SK-N-SH (cell line): ENCODE measurements at regions not wholly inside any gene's neighbourhood (a gene's known extent, or its start where the extent isn't known, plus 50 kb on each side); places are given as distances from the start of the nearest gene placed in this dataset.

Experiments
- CTCF ChIA-PET: fragments of 300-600, 350-600 bp; formaldehyde crosslinking; extraction: SDS; loops from one replicate; lab custom pipeline; 2021; lab: Yijun Ruan, JAX
- POLR2A ChIA-PET: fragments of 350-600 bp; sonication (Branson Sonifier 250); formaldehyde crosslinking; extraction: SDS; loops from one replicate; lab custom pipeline; 2020; ENCODE audit warnings: antibody characterized with exemption, inconsistent platforms; lab: Yijun Ruan, JAX
- DNase-seq: peaks from one replicate; pipeline ENCODE4 v3.0.0; 2012
- H2AFZ ChIP-seq: fragments of 200-600 bp; sonication (generic); 2 replicates; pipeline ENCODE4 v1.8.1; 2016; ENCODE audit warnings: antibody characterized with exemption, mild to moderate bottlenecking, low read depth
- H3F3A ChIP-seq: fragments of 200-600 bp; sonication (generic); replicated peaks from 2 replicates; pipeline ENCODE3; 2016; ENCODE audit warnings: antibody characterized with exemption, mild to moderate bottlenecking; ENCODE audit not compliant: insufficient read depth
- H3K27ac ChIP-seq, 2 experiments: fragments of 200-500 bp in 1 of 2; fragments of 200-600 bp in 1 of 2; sonication (Bioruptor generic) in 1 of 2; sonication (generic), shearing (Covaris generic) in 1 of 2; 2 replicates each; pipeline versions ENCODE4 v1.5.1 to v1.6.1; 2014 to 2016; ENCODE audit warnings: low read depth in 2 of 2, inconsistent platforms in 1 of 2, low read length in 1 of 2, mild to moderate bottlenecking in 1 of 2, mixed read lengths in 1 of 2
- H3K27me3 ChIP-seq: fragments of 200-600 bp; sonication (generic), shearing (Covaris generic); 2 replicates; pipeline ENCODE4 v1.6.1; 2016; ENCODE audit warnings: mixed run types; ENCODE audit not compliant: insufficient read depth
- H3K36me3 ChIP-seq, 2 experiments: fragments of 200-500 bp in 1 of 2; fragments of 200-600 bp in 1 of 2; sonication (Bioruptor generic) in 1 of 2; sonication (generic) in 1 of 2; replicated peaks in 1 of 2; 2 replicates each; pipeline versions ENCODE3 to v1.5.1; 2014 to 2016; ENCODE audit warnings: low read length in 1 of 2, mild to moderate bottlenecking in 1 of 2; ENCODE audit not compliant: insufficient read depth in 2 of 2, control insufficient read depth in 1 of 2
- H3K4me1 ChIP-seq, 2 experiments: fragments of 200-500 bp in 1 of 2; fragments of 200-600 bp in 1 of 2; sonication (Bioruptor generic) in 1 of 2; sonication (generic), shearing (Covaris generic) in 1 of 2; 2 replicates each; pipeline versions ENCODE4 v1.5.1 to v1.6.1; 2014 to 2016; ENCODE audit warnings: low read depth in 1 of 2, low read length in 1 of 2, mixed run types in 1 of 2; ENCODE audit not compliant: insufficient read depth in 2 of 2, control insufficient read depth in 1 of 2
- H3K4me2 ChIP-seq: fragments of 200-600 bp; sonication (generic), shearing (Covaris generic); 2 replicates; pipeline ENCODE4 v1.6.1; 2017; ENCODE audit warnings: mixed run types
- H3K4me3 ChIP-seq, 2 experiments: fragments of 200-500 bp in 1 of 2; fragments of 200-600 bp in 1 of 2; sonication (Bioruptor generic) in 1 of 2; sonication (generic), shearing (Covaris generic) in 1 of 2; 2 replicates each; pipeline versions ENCODE4 v1.5.1 to v1.8.1; 2014 to 2016; ENCODE audit warnings: low read depth in 2 of 2, inconsistent platforms in 1 of 2, low read length in 1 of 2, mild to moderate bottlenecking in 1 of 2, mixed read lengths in 1 of 2, moderate library complexity in 1 of 2
- H3K79me2 ChIP-seq: fragments of 200-600 bp; sonication (generic); 2 replicates; pipeline ENCODE4 v1.8.1; 2017; ENCODE audit warnings: mild to moderate bottlenecking; ENCODE audit not compliant: insufficient read depth
- H3K9ac ChIP-seq: fragments of 200-600 bp; sonication (generic); 2 replicates; pipeline ENCODE4 v1.6.1; 2017; ENCODE audit warnings: mixed run types
- H3K9me2 ChIP-seq: fragments of 200-600 bp; sonication (generic); 2 replicates; pipeline ENCODE4 v1.6.1; 2017; ENCODE audit warnings: mixed run types
- H3K9me3 ChIP-seq: fragments of 200-600 bp; sonication (generic); 2 replicates; pipeline ENCODE4 v1.6.1; 2017; ENCODE audit warnings: mixed run types, mild to moderate bottlenecking, moderate library complexity
- H4K20me1 ChIP-seq: fragments of 200-600 bp; sonication (generic); 2 replicates; pipeline ENCODE4 v1.6.1; 2017; ENCODE audit warnings: mild to moderate bottlenecking, mixed run types; ENCODE audit not compliant: insufficient read depth
- CHD2 ChIP-seq: fragments of 150-350 bp; IDR thresholded peaks from 2 replicates; pipeline ENCODE4 v1.6.1; 2018; ENCODE audit warnings: low read length; ENCODE audit not compliant: partially characterized antibody
- FOSL2 ChIP-seq: IDR thresholded peaks from 2 replicates; pipeline ENCODE4 v1.4.0; 2012; ENCODE audit warnings: low read depth, mild to moderate bottlenecking, moderate library complexity, borderline replicate concordance
- FOXM1 ChIP-seq: IDR thresholded peaks from 2 replicates; pipeline ENCODE4 v1.4.0; 2012; ENCODE audit warnings: low read depth, mild to moderate bottlenecking
- GABPA ChIP-seq: IDR thresholded peaks from 2 replicates; pipeline ENCODE4 v1.4.0; 2012; ENCODE audit warnings: low read depth, mild to moderate bottlenecking
- GATA2 ChIP-seq: sonication (generic); formaldehyde crosslinking; IDR thresholded peaks from 2 replicates; pipeline ENCODE4 v1.5.0; 2020; ENCODE audit warnings: mild to moderate bottlenecking, missing genetic modification reagents
- IRF3 ChIP-seq: fragments of 150-350 bp; IDR thresholded peaks from 2 replicates; pipeline ENCODE4 v1.6.1; 2016; ENCODE audit warnings: mild to moderate bottlenecking, low read depth, low read length
- JUND ChIP-seq: IDR thresholded peaks from 2 replicates; pipeline ENCODE4 v1.4.0; 2012
- MAX ChIP-seq: IDR thresholded peaks from 2 replicates; pipeline ENCODE4 v1.4.0; 2012; ENCODE audit warnings: low read depth
- MEF2A ChIP-seq: IDR thresholded peaks from 2 replicates; pipeline ENCODE4 v1.4.0; 2012; ENCODE audit warnings: low read depth, borderline replicate concordance
- NRF1 ChIP-seq: IDR thresholded peaks from 2 replicates; pipeline ENCODE4 v1.6.1; 2012; ENCODE audit warnings: low read depth, mild to moderate bottlenecking, low read length
- POLR2AphosphoS5 ChIP-seq: IDR thresholded peaks from 2 replicates; pipeline ENCODE4 v1.6.1; 2012; ENCODE audit warnings: low read depth, low read length
- TAF1 ChIP-seq: IDR thresholded peaks from 2 replicates; pipeline ENCODE4 v1.6.1; 2012; ENCODE audit warnings: low read depth, mild to moderate bottlenecking, low read length, moderate library complexity, borderline replicate concordance
- TCF12 ChIP-seq: IDR thresholded peaks from 2 replicates; pipeline ENCODE4 v1.4.0; 2012
- USF2 ChIP-seq: fragments of 150-350 bp; IDR thresholded peaks from 2 replicates; pipeline ENCODE4 v1.6.1; 2017; ENCODE audit warnings: antibody characterized with exemption, low read length, low read depth, borderline replicate concordance
- WGBS: methylation state at CpG from one replicate; pipeline ENCODE4 v1.1.6; 2017; ENCODE audit warnings: low lambda C conversion rate; 5-methylcytosine and 5-hydroxymethylcytosine counted together
- TF ChIP-seq, protein P1 (sequence below): IDR thresholded peaks from 2 replicates; pipeline ENCODE4; 2012

DNA sequence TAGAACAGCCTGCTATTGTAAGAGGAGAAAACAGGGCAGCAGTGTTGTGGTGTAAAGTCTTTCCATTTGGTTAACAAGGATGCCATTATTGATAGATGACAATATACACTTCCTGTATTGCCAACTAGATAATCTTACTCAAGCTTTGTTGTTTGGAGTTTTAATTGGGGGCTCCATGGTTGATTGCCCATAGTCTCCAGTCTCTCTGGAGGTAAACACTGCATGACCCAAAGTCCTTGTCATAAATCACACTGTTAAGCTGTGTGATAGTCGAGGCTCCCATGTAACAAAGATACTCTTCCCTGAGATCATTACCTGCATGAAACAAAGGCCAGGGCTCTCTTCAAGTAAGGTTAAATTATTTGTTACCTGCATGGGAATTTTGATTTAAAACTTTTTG is 394.6 kb downstream of the C4orf33 start (continued):
- TF ChIP-seq TAF1 (no peak), CHD2 (no peak), FOSL2 (no peak)

DNA sequence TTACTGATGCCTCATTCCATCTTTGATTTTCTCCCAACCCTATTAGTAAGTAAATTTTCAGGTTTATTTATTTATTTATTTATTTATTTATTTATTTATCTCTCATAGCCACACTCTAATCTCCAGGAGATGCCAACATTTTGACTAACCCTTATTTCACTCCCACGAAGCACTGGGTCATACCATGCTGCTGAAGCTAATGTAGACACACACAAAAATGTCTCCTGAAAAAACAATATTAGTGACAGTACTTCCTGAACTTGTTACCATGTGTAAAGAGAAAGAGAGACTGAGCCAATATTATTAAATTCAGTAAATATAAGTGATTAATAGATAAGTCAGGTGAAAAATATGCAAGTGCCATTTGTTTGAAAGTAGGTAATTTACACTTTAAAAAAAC is 402.7 kb downstream of the C4orf33 start:
- H3K4me3 ChIP-seq: no peak overlapping the region
- H3K4me2 ChIP-seq: no peak overlapping the region
- CTCF ChIA-PET: no interaction called here
- no peak for DNase-seq
- H2AFZ ChIP-seq: no peak overlapping the region
- H3K9me3 ChIP-seq: no peaks in the 10 kb centered on the region
- H3K27me3 ChIP-seq: no peaks in the 10 kb centered on the region
- H3K36me3 ChIP-seq: no peaks in the 10 kb centered on the region
- no peaks in the 10 kb centered on the region for H3K9me2 ChIP-seq
- H3K4me1 ChIP-seq: no peaks in the 10 kb centered on the region
- POLR2A ChIA-PET: no interaction called here
- H3K79me2 ChIP-seq: no peaks in the 10 kb centered on the region
- 0% methylated on average over 1 of the region's 1 CpG for WGBS
- no peak overlapping the region for H3K9ac ChIP-seq
- no peak overlapping the region for H3K27ac ChIP-seq
- TF ChIP-seq MEF2A: no peak
- no peak for TF ChIP-seq FOSL2
- TF ChIP-seq, protein P1, sequence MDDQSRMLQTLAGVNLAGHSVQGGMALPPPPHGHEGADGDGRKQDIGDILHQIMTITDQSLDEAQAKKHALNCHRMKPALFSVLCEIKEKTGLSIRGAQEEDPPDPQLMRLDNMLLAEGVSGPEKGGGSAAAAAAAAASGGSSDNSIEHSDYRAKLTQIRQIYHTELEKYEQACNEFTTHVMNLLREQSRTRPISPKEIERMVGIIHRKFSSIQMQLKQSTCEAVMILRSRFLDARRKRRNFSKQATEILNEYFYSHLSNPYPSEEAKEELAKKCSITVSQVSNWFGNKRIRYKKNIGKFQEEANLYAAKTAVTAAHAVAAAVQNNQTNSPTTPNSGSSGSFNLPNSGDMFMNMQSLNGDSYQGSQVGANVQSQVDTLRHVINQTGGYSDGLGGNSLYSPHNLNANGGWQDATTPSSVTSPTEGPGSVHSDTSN: no peak
- no peak for TF ChIP-seq JUND
- TF ChIP-seq USF2: no peak
- TF ChIP-seq POLR2AphosphoS5: no peak
- no peak for TF ChIP-seq GABPA
- TF ChIP-seq FOXM1: no peak
- TF ChIP-seq IRF3: no peak
- no peak for TF ChIP-seq GATA2 (CRISPR knock-in tag)
- no peak for TF ChIP-seq MAX
- no peak for TF ChIP-seq TCF12
- no peak for TF ChIP-seq NRF1
- H3F3A ChIP-seq: no peaks in the 10 kb centered on the region
- no peaks in the 10 kb centered on the region for H4K20me1 ChIP-seq
